ENCODE measurements at regions not wholly inside any gene's neighbourhood (a gene's known extent, or its start where the extent isn't known, plus 50 kb on each side); places are given as distances from the start of the nearest gene placed in this dataset.
"Not testable (repeated sequence)": the region's sequence is repeated elsewhere in the genome, so short reads cannot be mapped to it uniquely, and the experiment has no call there.

- no peaks in the 10 kb centered on the region for H3K9me3 ChIP-seq (ENCODE audit: control insufficient read depth, low read length)
- H3K79me2 ChIP-seq = no peaks in the 10 kb centered on the region
- no peak for TF ChIP-seq CTCF (IDR thresholded peaks at IDR 0.05)
- H3K27me3 ChIP-seq (ENCODE audit: control insufficient read depth, insufficient read depth, low read length) = no peaks in the 10 kb centered on the region
- no peak overlapping the region for H2AFZ ChIP-seq
- no peaks in the 10 kb centered on the region for H3K36me3 ChIP-seq (ENCODE audit: control insufficient read depth, insufficient read depth, low read length)
- no peak overlapping the region for H3K9ac ChIP-seq
- H3K4me1 ChIP-seq = no peaks in the 10 kb centered on the region
- H3K4me2 ChIP-seq (ENCODE audit: low read length) = no peak overlapping the region
- H3K4me3 ChIP-seq (ENCODE audit: low read depth, low read length) = no peak overlapping the region
- no peak overlapping the region for H3K27ac ChIP-seq
Observed at GRCh38 chr12:131463174-131463573, 247.7 kb upstream of the SFSWAP start.

- no peaks in the 10 kb centered on the region for H3K4me1 ChIP-seq
- no peak overlapping the region for H3K9ac ChIP-seq
- H3K36me3 ChIP-seq (ENCODE audit: control insufficient read depth, insufficient read depth, low read length) = no peaks in the 10 kb centered on the region
- no peak overlapping the region for H3K4me2 ChIP-seq (ENCODE audit: low read length)
- no peaks in the 10 kb centered on the region for H3K27me3 ChIP-seq (ENCODE audit: control insufficient read depth, insufficient read depth, low read length)
- H3K79me2 ChIP-seq = no peaks in the 10 kb centered on the region
- no peak for TF ChIP-seq CTCF (IDR thresholded peaks at IDR 0.05)
- no peak overlapping the region for H3K27ac ChIP-seq
- no peak overlapping the region for H3K4me3 ChIP-seq (ENCODE audit: low read depth, low read length)
- no peaks in the 10 kb centered on the region for H3K9me3 ChIP-seq (ENCODE audit: control insufficient read depth, low read length)
- no peak overlapping the region for H2AFZ ChIP-seq
Observed at GRCh38 chr12:131464081-131464480, 246.8 kb upstream of the SFSWAP start.

GRCh38 chr12:131466306-131466705 lies 244.6 kb upstream of the SFSWAP start:
- H3K36me3 ChIP-seq (ENCODE audit: control insufficient read depth, insufficient read depth, low read length) = no peaks in the 10 kb centered on the region
- H2AFZ ChIP-seq = no peak overlapping the region
- no peak overlapping the region for H3K9ac ChIP-seq
- no peak overlapping the region for H3K4me2 ChIP-seq (ENCODE audit: low read length)
- H3K27ac ChIP-seq = no peak overlapping the region
- H3K9me3 ChIP-seq (ENCODE audit: control insufficient read depth, low read length) = no peaks in the 10 kb centered on the region
- no peak for TF ChIP-seq CTCF (IDR thresholded peaks at IDR 0.05)
- H3K4me3 ChIP-seq (ENCODE audit: low read depth, low read length) = no peak overlapping the region
- no peaks in the 10 kb centered on the region for H3K79me2 ChIP-seq
- no peaks in the 10 kb centered on the region for H3K4me1 ChIP-seq
- no peaks in the 10 kb centered on the region for H3K27me3 ChIP-seq (ENCODE audit: control insufficient read depth, insufficient read depth, low read length)

- Histone ChIP-seq H2AFZ (no peak overlapping the region), H3K27me3 (ENCODE audit: control insufficient read depth, insufficient read depth, low read length) (no peaks in the 10 kb centered on the region), H3K79me2 (no peaks in the 10 kb centered on the region), H3K4me2 (ENCODE audit: low read length) (no peak overlapping the region), H3K27ac (no peak overlapping the region), H3K36me3 (ENCODE audit: control insufficient read depth, insufficient read depth, low read length) (no peaks in the 10 kb centered on the region), H3K9me3 (ENCODE audit: control insufficient read depth, low read length) (no peaks in the 10 kb centered on the region), H3K4me3 (ENCODE audit: low read depth, low read length) (no peak overlapping the region), H3K9ac (no peak overlapping the region), H3K4me1 (no peaks in the 10 kb centered on the region)
- no peak for TF ChIP-seq CTCF (IDR thresholded peaks at IDR 0.05)
Observed at GRCh38 chr12:131466932-131467331, 244.0 kb upstream of the SFSWAP start.

GRCh38 chr12:131468206-131468605 lies 242.7 kb upstream of the SFSWAP start:
- no peak overlapping the region for H3K9ac ChIP-seq
- no peak overlapping the region for H3K4me2 ChIP-seq (ENCODE audit: low read length)
- no peak overlapping the region for H3K27ac ChIP-seq
- no peak for TF ChIP-seq CTCF (IDR thresholded peaks at IDR 0.05)
- no peak overlapping the region for H3K4me3 ChIP-seq (ENCODE audit: low read depth, low read length)
- H3K27me3 ChIP-seq (ENCODE audit: control insufficient read depth, insufficient read depth, low read length) = no peaks in the 10 kb centered on the region
- no peaks in the 10 kb centered on the region for H3K9me3 ChIP-seq (ENCODE audit: control insufficient read depth, low read length)
- no peaks in the 10 kb centered on the region for H3K4me1 ChIP-seq
- no peak overlapping the region for H2AFZ ChIP-seq
- no peaks in the 10 kb centered on the region for H3K79me2 ChIP-seq
- H3K36me3 ChIP-seq (ENCODE audit: control insufficient read depth, insufficient read depth, low read length) = no peaks in the 10 kb centered on the region

- H3K4me2 ChIP-seq (ENCODE audit: low read length); H3K27me3 ChIP-seq (ENCODE audit: control insufficient read depth, insufficient read depth, low read length); H2AFZ ChIP-seq; H3K4me3 ChIP-seq (ENCODE audit: low read depth, low read length); H3K36me3 ChIP-seq (ENCODE audit: control insufficient read depth, insufficient read depth, low read length); H3K4me1 ChIP-seq; H3K9ac ChIP-seq; H3K79me2 ChIP-seq; H3K9me3 ChIP-seq (ENCODE audit: control insufficient read depth, low read length); H3K27ac ChIP-seq: not testable (repeated sequence)
Observed at GRCh38 chr12:131469945-131470344, 240.9 kb upstream of the SFSWAP start.

Measured in parathyroid adenoma (tissue), 2 donors.